Right atrium auricular region (tissue), 2 donors: ENCODE measurements at regions not wholly inside any gene's neighbourhood (a gene's known extent, or its start where the extent isn't known, plus 50 kb on each side); places are given as distances from the start of the nearest gene placed in this dataset.

Source experiments
- DNase-seq: peaks from one replicate; pipeline ENCODE4 v3.0.0-alpha.2; 2019; ENCODE audit warnings: low spot score
- H3K27ac ChIP-seq, 2 donors: fragments of 200-600 bp; sonication (generic); 1 replicate in 1 of 2; 2 replicates in 1 of 2; pipeline ENCODE4 v1.5.1; 2016 to 2019
- H3K27me3 ChIP-seq, 2 donors: fragments of 200-600 bp; sonication (generic); one replicate each; pipeline versions ENCODE4 v1.5.1 to v1.6.0; 2017 to 2019
- H3K36me3 ChIP-seq: fragments of 200-600 bp; sonication (generic); one replicate; pipeline ENCODE4 v1.5.1; 2016
- H3K4me1 ChIP-seq, 2 donors: fragments of 200-600 bp; sonication (generic); one replicate each; pipeline versions ENCODE4 v1.5.1 to v1.6.0; 2017 to 2019
- H3K4me3 ChIP-seq, 2 donors: fragments of 200-600 bp; sonication (generic); 1 replicate in 1 of 2; 2 replicates in 1 of 2; pipeline ENCODE4 v1.5.1; 2017 to 2019; ENCODE audit warnings: mild to moderate bottlenecking in 1 of 2, moderate library complexity in 1 of 2
- H3K9me3 ChIP-seq, 2 donors: fragments of 200-600 bp; sonication (generic); one replicate each; pipeline ENCODE4 v1.5.1; 2019
- CTCF ChIP-seq, 2 donors: fragments of 200-600 bp; sonication (generic); IDR thresholded peaks; one replicate each; pipeline ENCODE4 v1.5.1; 2019; ENCODE audit warnings: antibody characterized with exemption in 2 of 2

GRCh38 chr14:106846218-106846617 is 1319.8 kb downstream of the TMEM121 start:
- TF ChIP-seq CTCF (IDR thresholded peaks at IDR 0.05): no peak
- Histone ChIP-seq H3K4me3 (no peak overlapping the region), H3K27me3 (no peaks in the 10 kb centered on the region), H3K36me3 (no peaks in the 10 kb centered on the region), H3K27ac (peak overlapping the region; percentile 51 to 66), H3K9me3 (no peaks in the 10 kb centered on the region), H3K4me1 (peaks cover 0 to 4% of the 10 kb centered on the region in 2 donors)
- DNase-seq: no peak

- Histone ChIP-seq H3K4me3 (no peak overlapping the region), H3K4me1 (peaks cover 0 to 4% of the 10 kb centered on the region in 2 donors), H3K27ac (no peak overlapping the region), H3K27me3 (no peaks in the 10 kb centered on the region), H3K36me3 (no peaks in the 10 kb centered on the region), H3K9me3 (no peaks in the 10 kb centered on the region)
- TF ChIP-seq CTCF (IDR thresholded peaks at IDR 0.05): no peak
- no peak for DNase-seq
Observed at GRCh38 chr14:106848330-106849121, 1322.1 kb downstream of the TMEM121 start.

- TF ChIP-seq CTCF (IDR thresholded peaks at IDR 0.05): no peak
- no peaks in the 10 kb centered on the region for H3K4me1 ChIP-seq
Observed at GRCh38 chr14:106850913-106851825, 1324.8 kb downstream of the TMEM121 start.

GRCh38 chr14:106872611-106873446 is 1346.4 kb downstream of the TMEM121 start:
- DNase-seq: no peak
- no peak overlapping the region for H3K4me3 ChIP-seq
- H3K27me3 ChIP-seq: no peaks in the 10 kb centered on the region
- H3K36me3 ChIP-seq: no peaks in the 10 kb centered on the region
- no peaks in the 10 kb centered on the region for H3K9me3 ChIP-seq
- H3K27ac ChIP-seq: no peak overlapping the region
- no peaks in the 10 kb centered on the region for H3K4me1 ChIP-seq
- TF ChIP-seq CTCF (IDR thresholded peaks at IDR 0.05): no peak

More at GRCh38 chr14:106850913-106851825, 1324.8 kb downstream of the TMEM121 start:
- Histone ChIP-seq H3K4me3 (no peak overlapping the region), H3K9me3 (no peaks in the 10 kb centered on the region), H3K27ac (no peak overlapping the region), H3K27me3 (no peaks in the 10 kb centered on the region), H3K36me3 (no peaks in the 10 kb centered on the region)
- DNase-seq: no peak

GRCh38 chr14:106874350-106874749 is 1348.0 kb downstream of the TMEM121 start:
- no peaks in the 10 kb centered on the region for H3K36me3 ChIP-seq
- no peak for DNase-seq
- H3K27me3 ChIP-seq: no peaks in the 10 kb centered on the region
- no peak for TF ChIP-seq CTCF (IDR thresholded peaks at IDR 0.05)
- H3K9me3 ChIP-seq: no peaks in the 10 kb centered on the region
- no peaks in the 10 kb centered on the region for H3K4me1 ChIP-seq
- no peak overlapping the region for H3K4me3 ChIP-seq
- no peak overlapping the region for H3K27ac ChIP-seq
